AG09309 (cell line): ENCODE measurements at regions not wholly inside any gene's neighbourhood (a gene's known extent, or its start where the extent isn't known, plus 50 kb on each side); places are given as distances from the start of the nearest gene placed in this dataset.

Source experiments
- DNase-seq: peaks from one replicate; pipeline ENCODE4 v3.0.0-alpha.2; 2010; ENCODE audit warnings: low read depth
- H3K4me3 ChIP-seq: 2 replicates; pipeline ENCODE4 v1.5.1; 2011; ENCODE audit warnings: mild to moderate bottlenecking, low read depth, low read length, moderate library complexity; ENCODE audit not compliant: control insufficient read depth
- TF ChIP-seq, protein P1 (sequence below): IDR thresholded peaks from 2 replicates; pipeline ENCODE4 v1.5.1; 2011; ENCODE audit warnings: mild to moderate bottlenecking, low read depth, low read length, inconsistent platforms; ENCODE audit not compliant: insufficient read depth, control insufficient read depth; ENCODE audit errors: missing control alignments

- no peak for DNase-seq
- H3K4me3 ChIP-seq = no peak overlapping the region
- TF ChIP-seq, protein P1, sequence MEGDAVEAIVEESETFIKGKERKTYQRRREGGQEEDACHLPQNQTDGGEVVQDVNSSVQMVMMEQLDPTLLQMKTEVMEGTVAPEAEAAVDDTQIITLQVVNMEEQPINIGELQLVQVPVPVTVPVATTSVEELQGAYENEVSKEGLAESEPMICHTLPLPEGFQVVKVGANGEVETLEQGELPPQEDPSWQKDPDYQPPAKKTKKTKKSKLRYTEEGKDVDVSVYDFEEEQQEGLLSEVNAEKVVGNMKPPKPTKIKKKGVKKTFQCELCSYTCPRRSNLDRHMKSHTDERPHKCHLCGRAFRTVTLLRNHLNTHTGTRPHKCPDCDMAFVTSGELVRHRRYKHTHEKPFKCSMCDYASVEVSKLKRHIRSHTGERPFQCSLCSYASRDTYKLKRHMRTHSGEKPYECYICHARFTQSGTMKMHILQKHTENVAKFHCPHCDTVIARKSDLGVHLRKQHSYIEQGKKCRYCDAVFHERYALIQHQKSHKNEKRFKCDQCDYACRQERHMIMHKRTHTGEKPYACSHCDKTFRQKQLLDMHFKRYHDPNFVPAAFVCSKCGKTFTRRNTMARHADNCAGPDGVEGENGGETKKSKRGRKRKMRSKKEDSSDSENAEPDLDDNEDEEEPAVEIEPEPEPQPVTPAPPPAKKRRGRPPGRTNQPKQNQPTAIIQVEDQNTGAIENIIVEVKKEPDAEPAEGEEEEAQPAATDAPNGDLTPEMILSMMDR = no peak
Observed at GRCh38 chr2:6024229-6024628, 332.0 kb downstream of the SOX11 start.

DNA sequence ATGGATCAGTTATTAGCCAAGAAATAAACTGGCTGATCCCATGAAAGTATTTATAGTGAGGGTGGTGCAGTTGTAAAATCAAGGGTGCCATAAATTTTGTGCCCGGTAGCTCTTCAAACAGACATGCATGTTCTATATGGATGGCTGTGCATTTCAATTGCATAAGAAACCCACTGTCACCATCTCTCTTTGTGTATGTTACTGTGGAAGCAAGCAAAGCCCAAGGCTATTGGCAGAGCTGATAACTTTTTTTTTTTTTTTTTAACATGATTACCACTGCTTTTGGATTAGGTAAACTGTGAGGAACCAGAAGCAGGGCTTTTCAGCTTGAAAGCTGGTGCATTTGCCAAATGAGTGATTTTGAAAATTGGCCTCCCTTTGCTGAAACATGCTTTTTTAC, 332.6 kb downstream of the SOX11 start:
- DNase-seq = no peak
- H3K4me3 ChIP-seq = no peak overlapping the region
- TF ChIP-seq, protein P1 = no peak

DNA sequence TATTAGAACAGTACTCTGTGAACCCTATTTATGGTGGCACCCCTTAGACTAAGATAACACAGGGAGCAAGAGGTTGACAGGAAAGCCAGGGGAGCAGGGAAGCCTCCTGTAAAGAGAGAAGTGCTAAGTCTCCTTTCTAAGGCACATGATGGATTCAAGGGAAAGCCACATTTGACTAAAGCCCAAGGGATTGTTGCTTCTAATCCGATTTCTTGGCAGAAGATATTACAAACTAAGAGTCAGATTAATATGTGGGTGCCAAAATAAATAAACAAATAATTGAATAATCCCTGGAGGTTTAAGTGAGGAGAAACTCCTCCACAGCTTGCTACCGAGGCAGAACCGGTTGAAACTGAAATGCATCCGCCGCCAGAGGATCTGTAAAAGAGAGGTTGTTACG, 333.2 kb downstream of the SOX11 start:
- no peak overlapping the region for H3K4me3 ChIP-seq
- TF ChIP-seq, protein P1 = no peak
- no peak for DNase-seq

GRCh38 chr2:6027066-6027465, 334.9 kb downstream of the SOX11 start:
- TF ChIP-seq, protein P1 = no peak
- H3K4me3 ChIP-seq = no peak overlapping the region
- no peak for DNase-seq

DNA sequence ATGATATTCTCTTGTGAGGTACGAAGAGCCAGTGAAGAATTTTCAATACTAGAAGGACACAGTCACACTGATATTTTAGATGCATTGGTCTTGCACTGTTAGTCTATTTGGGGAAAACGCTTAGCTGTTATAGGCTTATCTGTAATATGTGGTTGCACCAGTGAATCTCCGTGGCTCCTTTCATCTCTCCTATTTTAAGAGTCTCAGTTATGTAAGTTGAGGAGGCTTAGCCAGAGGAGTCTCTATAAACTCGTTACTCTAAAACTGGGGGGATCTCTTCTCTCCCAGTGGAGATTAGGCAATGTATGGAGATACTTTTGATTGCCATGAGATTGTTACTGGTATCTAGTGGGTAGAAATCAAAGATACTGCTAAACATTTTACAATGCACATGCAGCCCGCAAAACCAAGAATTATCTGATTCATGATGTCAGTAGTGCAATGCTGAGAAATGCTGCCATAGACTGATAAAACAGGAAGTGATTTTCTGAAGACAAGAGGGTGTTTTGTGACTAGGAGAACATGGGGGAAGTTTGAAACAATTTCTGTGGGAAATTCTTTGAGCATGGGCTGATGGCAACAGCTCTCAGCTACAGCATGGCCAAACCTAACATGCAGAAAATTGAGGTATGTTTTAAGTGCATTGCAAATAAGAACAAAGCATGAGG, 339.1 kb downstream of the SOX11 start:
- H3K4me3 ChIP-seq = no peak overlapping the region
- TF ChIP-seq, protein P1 = no peak
- DNase-seq = no peak

DNA sequence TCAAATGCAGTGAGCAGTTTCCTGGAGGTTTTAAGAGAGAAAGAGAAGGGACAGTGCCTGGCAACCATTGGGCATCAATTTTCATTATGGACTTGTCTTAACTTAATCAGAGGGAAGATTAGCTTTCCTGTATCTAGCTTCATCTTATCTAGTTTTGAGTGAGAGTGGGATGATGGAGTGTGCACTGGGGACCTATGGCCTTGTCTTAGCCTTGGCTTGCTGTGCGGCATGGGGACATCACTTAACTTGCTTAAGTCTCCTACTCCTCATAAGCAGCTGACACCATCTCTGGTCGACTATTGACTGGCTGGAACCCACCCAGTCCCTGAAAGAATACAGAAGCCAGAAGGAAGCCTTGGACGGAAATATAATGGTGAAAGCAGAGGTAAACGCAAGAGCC, 344.0 kb downstream of the SOX11 start:
- DNase-seq = no peak
- TF ChIP-seq, protein P1 = no peak

More for the DNA sequence above, 344.0 kb downstream of the SOX11 start:
- H3K4me3 ChIP-seq = no peak overlapping the region
